GM19452 (cell line): ENCODE measurements at regions not wholly inside any gene's neighbourhood (a gene's known extent, or its start where the extent isn't known, plus 50 kb on each side); places are given as distances from the start of the nearest gene placed in this dataset.
"Not testable (repeated sequence)": the region's sequence is repeated elsewhere in the genome, so short reads cannot be mapped to it uniquely, and the experiment has no call there.

Source experiments
- ATAC-seq: cut with Tn5 transposase; IDR thresholded peaks from one replicate; pipeline ENCODE4 v1.9.1; 2021; ENCODE audit not compliant: unreplicated experiment

DNA sequence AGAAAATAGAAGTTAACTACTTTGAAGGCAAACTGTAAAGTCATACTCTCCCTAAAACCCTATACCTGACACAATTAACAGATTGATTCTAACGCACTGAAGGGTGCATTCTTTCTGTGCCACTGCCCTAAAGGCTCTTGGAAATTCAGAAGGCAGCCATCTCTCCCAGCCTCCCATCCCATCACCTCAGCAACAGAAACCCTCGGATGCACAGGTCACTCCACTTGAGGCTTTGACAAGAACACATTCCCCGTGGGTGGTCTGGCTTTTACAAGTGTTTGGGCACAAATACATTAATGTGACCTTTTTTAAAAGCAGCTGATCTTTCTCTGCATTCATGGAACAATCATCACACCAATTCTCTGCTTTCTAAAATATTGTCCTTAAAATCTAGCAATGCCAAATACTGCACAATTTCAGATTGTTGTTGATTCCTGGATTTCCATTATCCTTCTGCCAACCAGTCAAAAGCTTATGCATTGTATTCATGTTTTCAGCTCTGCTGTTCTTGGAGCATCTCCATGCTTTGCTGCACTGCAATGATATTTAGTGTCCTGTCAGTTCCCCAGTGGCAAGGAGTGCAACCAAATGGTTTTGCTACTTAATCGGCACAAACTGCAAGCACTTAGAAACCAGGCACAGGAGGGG is 175.6 kb downstream of the TMEM161B start:
- no peak for ATAC-seq

DNA sequence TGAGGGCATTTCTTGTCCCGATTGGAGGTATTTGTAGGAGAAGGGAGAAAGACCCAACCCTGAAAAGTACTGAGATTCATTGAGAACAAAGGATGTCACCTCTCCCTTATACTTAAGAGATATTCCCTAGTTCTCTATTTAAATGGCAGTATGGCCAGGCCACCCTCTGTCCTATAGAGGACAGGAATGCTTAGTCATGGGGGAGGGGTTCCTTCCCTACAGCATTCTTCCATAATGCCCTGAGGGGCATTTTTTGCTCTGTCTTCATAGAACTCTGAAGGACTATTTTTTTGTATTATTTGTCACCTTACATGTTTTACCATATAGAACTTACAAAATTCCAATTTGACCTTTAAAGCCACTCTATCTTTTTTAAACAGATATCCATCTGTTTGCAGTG is 176.3 kb downstream of the TMEM161B start:
- no peak for ATAC-seq

DNA sequence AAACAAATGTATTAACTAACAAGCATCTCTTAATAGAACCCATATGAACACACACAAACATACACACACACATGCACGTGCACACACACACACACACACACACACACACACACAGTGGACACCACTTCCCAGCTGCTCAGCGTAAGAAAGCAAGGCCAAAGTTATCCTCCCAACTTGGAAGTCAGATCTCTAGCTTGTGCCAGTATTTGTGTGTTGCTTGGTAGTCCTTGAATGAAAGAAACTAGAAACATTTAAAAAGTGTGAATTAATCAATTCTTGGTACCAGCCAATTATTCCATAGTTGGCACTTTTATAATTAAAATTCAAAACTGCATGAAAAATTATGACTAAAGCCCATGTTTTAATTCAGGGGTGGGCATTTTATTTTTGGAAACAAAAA is 178.1 kb downstream of the TMEM161B start:
- ATAC-seq: no peak

DNA sequence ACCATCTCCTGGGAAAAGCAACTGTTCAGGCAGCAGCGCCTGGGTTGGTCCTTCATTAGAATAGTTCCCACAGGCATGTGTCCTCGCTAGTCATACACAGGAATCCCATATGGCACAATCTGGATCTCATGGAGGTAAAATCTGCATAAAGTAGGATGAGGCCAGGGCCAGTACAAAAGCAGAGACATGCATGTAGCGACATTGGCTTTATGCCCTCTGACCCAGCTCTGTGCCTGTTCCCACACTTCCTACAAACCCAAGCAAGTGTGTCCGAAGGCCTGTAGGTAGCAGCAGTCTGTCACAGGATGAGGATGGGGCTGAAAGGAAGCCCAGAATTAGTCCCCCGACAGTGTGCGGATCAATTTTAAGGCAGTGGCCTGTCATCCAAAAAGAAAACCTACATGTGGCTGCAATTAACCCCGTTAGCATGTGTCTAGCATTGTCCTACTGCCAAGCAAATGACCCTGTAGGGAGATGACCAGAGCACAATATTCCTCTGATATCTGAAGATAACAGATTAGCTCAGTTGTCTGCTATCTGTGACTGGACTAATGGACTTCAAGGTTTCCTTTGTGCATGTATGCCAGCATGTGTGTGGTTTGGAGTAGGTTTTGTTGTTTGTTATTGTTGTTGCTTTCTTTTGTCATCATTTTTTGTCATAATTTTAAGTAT is 178.8 kb downstream of the TMEM161B start:
- ATAC-seq: no peak

DNA sequence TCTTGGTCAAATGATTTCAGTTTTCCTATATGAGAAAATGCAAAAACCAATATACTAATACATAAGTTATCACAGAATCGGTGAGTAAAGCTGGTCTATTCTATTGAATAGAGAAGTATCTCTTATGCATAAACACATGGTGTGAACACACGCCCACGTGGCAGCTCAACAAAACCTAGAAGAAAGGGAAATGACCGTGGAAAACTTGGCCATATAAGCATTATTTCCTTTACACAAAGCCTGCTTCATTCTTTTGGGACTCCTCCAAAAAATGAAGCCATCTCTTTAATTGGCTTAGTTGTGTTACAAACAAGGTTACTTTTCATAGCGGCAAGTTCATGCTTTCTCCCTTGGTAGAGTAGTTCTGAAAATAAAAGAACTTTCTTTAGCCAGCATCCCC is 183.2 kb downstream of the TMEM161B start:
- no peak for ATAC-seq

DNA sequence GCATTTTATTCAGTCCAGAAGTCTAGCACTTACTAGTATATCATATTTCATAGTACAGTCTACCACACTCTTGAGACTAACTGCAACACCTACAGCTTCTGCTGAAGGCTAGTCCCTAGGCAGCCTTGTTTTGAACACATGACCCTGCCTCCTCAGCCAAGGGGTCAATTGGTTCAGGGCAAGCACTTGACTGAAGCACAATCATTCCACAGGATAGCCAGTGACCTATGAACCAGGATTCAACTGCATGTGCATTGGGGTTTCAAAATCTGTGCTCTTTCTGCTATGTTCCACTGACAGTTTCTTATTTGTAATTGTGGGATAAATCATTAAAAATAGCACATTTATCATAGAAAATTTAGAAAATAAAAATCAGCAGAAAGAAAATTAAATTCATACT is 186.8 kb downstream of the TMEM161B start:
- no peak for ATAC-seq

DNA sequence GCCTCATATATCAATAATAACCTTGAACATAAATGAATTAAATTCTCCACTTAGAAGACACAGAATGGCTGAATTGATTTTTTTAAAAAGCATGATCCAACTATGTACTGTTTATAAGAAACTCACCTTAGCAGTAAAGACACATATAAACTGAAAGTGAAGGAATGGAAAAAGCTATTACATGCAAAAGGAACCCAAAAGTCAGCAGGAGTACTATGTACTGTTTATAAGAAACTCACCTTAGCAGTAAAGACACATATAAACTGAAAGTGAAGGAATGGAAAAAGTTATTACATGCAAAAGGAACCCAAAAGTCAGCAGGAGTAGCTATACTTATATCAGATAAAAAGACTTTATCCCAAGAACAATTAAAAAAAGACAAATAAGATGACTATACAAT is 204.8 kb downstream of the TMEM161B start:
- ATAC-seq: no peak

DNA sequence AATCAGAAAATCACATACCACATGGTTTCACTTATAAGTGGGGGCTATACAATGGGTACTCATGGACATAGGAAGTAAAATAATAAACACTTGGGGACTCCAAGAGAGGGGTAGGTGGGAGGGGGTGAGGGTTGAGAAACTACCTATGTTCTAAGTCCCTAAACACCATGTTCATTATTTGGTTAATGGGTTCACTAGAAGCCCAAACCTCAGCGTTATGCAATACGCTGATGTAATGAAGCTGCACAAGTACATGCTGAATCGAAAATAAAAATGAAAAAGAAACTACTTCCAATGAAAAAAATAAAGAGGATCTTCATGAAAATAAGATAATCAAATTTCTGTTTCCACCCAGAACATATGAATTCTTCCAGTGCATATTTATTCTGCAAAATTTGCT is 208.5 kb downstream of the TMEM161B start:
- no peak for ATAC-seq

DNA sequence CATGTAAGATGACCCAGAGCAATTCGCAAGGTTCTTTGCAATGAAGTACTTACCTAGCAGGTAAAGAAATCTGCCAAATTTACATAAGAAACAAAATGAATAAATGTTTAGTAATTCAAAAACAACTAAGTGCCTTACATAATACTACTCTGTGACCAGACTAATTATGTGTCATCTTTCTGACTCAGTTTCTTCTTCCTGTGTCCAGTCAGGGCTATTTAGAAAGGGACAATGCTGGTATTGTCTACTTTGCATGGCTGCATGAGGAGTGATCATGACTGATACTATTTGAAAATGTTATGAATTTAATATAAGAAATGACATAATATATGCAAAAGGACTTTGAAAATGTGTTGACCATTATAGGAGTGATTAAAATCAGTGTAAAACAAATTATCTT is 210.0 kb downstream of the TMEM161B start:
- no peak for ATAC-seq

DNA sequence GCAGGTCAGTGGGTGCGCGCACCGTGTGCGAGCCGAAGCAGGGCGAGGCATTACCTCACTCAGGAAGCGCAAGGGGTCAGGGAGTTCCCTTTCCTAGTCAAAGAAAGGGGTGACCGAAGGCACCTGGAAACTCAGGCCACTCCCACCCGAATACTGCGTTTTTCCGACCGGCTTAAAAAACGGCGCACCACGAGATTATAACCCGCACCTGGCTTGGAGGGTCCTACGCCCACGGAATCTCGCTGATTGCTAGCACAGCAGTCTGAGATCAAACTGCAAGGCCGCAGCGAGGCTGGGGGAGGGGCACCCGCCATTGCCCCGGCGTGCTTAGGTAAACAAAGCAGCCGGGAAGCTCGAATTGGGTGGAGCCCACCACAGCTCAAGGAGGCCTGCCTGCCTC is 216.2 kb downstream of the TMEM161B start:
- ATAC-seq: not testable (repeated sequence)

DNA sequence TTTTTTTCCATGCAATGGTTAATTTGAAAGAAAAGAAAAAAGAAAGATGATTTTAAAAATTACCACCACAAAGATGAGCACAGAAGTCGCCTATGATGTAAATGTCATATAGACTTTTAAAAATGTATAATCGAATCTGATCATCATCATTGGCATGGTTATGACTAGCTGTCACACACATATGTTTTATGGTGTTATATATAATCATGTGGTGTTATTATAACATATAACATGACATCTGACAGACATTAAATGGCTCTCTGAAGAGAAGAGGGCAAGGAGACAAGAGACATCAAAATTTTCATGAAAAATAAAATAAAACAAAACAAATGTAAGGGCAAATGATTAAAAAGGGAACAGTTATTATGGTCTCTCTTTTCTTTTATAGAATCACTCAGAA is 217.5 kb downstream of the TMEM161B start:
- ATAC-seq: no peak

DNA sequence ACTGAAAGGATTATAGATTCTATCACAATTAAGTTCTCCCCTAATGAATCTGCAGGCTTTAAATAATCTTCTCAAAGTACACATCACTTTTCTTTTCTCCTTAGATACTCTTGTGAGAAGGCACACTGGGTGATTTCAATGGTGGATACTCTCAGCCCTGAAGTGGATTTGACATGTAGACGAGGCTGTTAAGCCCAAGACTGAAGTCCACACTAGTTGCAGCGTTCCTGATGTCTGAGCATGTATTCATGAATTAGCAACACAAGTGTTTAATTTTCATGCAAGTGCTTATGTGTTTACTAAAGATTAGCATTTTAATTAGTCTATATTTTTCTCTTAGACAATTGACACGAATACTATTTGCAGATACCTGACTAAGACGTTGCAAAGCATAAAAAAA is 218.9 kb downstream of the TMEM161B start:
- ATAC-seq: no peak

DNA sequence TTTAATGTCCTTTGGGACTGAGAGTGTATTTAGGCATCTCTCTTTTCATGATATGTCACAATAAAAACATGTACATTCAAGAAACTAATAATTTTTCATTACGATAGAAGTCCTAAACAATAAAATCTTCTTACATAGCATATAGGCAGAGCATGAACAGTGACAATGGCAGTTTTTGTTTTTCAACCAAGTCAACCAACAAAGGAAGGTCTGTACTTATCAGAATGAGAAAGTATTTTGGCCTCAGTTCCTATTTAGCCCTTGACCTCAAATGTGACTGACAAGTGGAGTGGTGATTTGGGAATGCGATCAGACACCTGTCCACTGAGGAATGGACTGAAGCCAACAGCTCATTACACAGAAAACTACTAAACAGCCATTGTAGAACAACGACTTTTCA is 219.5 kb downstream of the TMEM161B start:
- no peak for ATAC-seq

DNA sequence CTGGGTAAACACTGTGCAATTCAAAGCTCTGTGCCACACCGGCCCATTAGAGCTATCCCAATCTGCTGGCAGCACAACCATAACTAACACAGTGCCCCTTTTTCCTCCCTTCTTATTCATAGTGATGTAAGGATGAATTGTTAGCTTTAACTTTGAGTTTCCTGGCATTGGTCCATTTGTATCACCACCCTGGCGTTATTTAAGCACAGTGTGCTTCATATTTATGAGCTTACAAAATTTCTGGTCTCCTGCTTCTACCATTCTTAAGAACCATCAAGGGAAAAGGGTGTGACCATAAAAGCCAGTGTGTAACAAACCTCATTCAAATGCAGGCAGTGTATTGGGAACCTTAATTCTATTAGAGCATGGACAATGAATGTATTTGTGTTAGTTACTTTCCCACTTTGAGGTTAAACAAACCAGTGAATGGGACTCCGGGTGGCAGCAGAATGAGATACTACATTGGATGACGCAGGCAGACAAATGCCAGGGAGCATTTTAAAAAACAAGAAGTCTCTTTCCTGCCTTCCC is 222.6 kb downstream of the TMEM161B start:
- no peak for ATAC-seq

DNA sequence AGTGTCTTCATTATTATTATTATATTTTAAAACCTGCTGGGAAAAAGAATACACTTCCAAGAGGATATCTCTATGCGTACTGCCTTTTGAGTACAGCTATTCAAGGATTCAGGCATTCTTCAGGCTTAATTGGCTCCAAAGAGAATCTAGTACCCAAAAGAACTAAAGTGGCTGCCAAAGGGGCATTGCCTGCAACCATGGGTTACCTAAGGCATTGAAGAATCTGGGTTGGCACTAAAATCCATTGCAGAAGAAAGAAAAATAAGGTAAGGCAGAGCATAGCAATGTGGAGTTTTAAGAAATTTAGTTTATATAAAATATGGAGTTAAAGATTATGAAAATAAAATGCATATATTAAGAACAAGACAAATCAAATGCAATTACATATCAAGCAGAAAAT is 223.5 kb downstream of the TMEM161B start:
- no peak for ATAC-seq

DNA sequence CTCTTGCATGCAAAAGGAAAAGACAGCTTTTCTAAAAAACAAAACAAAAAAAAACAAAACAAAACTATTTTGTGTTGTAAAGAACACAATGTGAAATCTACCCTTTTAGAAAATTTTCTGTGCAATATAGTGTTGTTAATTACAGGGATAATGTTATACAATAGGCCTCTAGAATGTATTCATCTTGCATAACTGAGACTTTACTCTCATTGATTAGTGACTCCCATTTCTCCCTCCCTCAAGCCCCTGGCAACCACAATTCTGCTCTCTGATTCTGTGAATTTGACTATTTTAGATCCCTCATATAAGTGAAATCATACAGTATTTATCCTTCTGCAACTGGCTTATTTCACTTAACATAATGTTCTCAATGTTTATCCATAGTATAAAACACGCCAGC is 234.1 kb downstream of the TMEM161B start:
- no peak for ATAC-seq

DNA sequence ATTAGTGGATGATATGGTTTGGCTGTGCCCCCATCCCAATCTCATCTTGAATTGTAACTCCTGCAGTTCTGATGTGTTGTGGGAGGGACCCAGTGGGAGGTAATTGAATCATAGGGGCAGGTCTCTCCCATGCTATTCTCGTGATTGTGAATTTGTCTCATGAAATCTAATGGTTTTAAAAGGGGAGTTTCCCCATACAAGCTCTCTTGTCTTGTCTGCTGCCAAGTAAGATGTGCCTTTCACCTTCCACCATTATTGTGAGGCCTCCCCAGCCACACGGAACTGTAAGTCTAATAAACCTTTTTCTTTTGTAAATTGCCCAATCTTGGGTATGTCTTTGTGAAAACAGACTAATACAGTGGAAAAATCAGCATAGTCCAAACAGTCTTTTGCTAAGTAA is 235.5 kb downstream of the TMEM161B start:
- no peak for ATAC-seq

DNA sequence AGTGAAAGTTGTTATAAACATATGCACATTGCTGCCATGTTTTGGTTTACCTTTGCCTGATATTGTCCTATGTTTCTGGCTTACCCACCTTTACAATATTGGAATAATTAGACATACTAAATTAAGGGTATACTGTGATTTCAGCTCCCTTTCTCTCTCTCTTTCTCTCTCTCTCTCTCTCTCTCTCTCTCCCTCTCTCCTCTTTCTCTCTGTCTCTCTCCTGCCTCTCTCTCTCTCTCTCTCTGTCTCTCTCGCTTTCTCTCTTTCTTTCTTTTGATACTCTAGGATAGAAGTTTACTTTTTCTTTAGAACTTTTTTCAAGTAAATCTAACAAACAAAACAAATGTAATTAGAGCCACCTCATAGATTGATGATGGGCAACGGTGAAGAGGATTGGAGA is 239.6 kb downstream of the TMEM161B start:
- no peak for ATAC-seq

DNA sequence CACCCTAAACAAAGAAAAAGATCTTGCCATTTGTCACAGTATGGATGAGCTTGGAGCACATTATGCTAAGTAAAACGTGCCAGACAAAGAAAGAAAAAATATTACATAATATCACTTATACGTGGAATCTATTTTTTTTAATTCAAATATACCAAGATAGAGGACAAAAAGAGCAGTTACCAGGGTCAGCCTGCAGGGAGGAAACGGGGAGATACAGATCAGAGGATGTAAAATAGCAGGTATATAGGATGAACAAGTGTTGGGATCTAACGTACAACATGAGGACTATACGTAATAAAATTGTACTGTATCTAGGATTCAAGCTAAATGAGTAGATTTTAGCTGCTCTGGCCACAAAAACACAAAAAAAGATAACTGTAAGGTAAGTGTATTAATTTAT is 247.5 kb downstream of the TMEM161B start:
- no peak for ATAC-seq

DNA sequence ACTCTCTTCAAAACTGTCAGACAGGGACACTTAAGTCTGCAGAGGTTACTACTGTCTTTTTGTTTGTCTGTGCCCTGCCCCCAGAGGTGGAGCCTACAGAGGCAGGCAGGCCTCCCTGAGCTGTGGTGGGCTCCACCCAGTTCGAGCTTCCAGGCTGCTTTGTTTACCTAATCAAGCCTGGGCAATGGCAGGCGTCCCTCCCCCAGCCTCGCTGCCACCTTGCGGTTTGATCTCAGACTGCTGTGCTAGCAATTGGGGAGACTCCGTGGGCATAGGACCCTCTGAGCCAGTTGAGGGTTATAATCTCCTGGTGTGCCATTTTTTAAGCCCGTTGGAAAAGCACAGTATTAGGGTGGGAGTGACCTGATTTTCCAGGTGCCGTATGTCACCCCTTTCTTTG is 253.7 kb downstream of the TMEM161B start:
- ATAC-seq: not testable (repeated sequence)

DNA sequence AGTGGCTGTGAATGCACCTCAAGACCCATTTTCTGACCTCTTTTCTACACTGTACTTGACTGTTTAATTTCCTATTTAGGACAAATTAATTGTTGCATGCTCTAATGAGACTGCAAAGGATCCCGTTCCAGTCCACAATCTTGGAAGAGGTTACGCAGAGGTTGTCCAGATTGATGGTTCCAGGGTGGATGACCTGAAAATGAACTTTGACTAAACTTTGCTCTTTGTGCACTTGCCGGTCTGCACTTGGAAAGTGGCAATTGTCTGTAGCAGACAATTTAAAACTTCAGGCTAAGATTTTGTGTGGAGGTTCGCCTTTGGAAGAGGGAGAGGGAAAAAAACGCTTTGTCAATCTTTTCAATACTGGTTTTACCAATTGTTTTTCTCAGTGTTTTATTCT is 267.8 kb downstream of the TMEM161B start:
- ATAC-seq: no peak

DNA sequence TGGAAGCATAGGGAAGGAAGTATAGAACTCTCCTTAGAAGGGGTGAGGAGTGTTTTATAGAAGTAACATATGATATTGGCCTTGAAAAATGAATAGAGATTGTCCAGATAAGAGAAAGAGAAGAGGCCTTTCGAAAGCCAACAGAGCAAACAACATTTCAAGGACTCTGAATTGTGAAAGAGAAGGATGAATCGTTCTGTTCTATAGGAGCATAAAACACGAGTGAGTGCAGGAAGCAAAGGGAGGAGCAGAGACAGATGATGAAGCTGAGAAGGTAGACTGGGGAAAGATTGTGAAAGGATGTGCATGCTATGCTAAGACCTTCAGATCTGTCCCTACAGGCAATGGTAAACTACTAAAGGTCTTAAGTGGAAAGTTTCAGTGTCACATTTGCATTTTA is 271.0 kb downstream of the TMEM161B start:
- ATAC-seq: no peak

DNA sequence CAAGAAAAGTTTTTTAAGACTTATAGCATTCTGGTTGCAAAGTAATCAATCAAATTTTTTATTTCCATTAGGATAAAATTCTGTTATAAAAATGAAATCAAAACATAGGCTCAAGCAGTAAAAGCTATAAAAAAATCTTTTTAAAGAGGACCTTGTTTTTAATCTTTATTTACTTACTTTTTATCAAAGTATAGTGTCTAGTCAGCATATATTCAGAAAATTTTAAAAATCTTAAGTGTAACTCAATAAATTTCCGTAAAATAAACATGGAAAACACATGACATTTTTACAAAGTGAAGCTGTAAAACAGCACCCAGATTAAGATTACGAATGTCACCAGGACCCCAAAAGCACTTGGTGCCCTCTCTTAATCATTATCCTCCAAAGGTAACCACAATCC is 302.4 kb downstream of the TMEM161B start:
- no peak for ATAC-seq
